DMS 273 (cell line): ENCODE measurements at regions not wholly inside any gene's neighbourhood (a gene's known extent, or its start where the extent isn't known, plus 50 kb on each side); places are given as distances from the start of the nearest gene placed in this dataset.

Experiments
- DNase-seq: peaks from one replicate; lab custom pipeline; 2025; ENCODE audit not compliant: unreplicated experiment; lab: John Stamatoyannopoulos, UW

- DNase-seq = no peak
Observed at GRCh38 chr15:70314688-70315087, 217.0 kb upstream of the TLE3 start.

- DNase-seq = no peak
Observed at GRCh38 chr15:70314018-70314354, 216.3 kb upstream of the TLE3 start.

- DNase-seq = no peak
Observed at GRCh38 chr15:70313099-70314017, 215.6 kb upstream of the TLE3 start.

- no peak for DNase-seq
Observed at GRCh38 chr15:70311821-70312220, 214.1 kb upstream of the TLE3 start.

GRCh38 chr15:70309716-70310115, 212.0 kb upstream of the TLE3 start:
- DNase-seq = no peak

- DNase-seq = no peak
Observed at GRCh38 chr15:70308735-70309434, 211.2 kb upstream of the TLE3 start.

- DNase-seq = no peak
Observed at GRCh38 chr15:70308011-70308734, 210.5 kb upstream of the TLE3 start.

- no peak for DNase-seq
Observed at GRCh38 chr15:70306582-70306981, 208.9 kb upstream of the TLE3 start.

GRCh38 chr15:70306081-70306480, 208.4 kb upstream of the TLE3 start:
- DNase-seq = no peak

GRCh38 chr15:70303981-70304380, 206.3 kb upstream of the TLE3 start:
- DNase-seq = no peak

- DNase-seq = no peak
Observed at GRCh38 chr15:70302360-70302759, 204.6 kb upstream of the TLE3 start.

GRCh38 chr15:70301396-70301795, 203.7 kb upstream of the TLE3 start:
- no peak for DNase-seq

GRCh38 chr15:70299931-70300869, 202.5 kb upstream of the TLE3 start:
- no peak for DNase-seq

- DNase-seq = no peak
Observed at GRCh38 chr15:70297465-70298058, 199.8 kb upstream of the TLE3 start.

- DNase-seq = no peak
Observed at GRCh38 chr15:70294731-70295305, 197.1 kb upstream of the TLE3 start.

- no peak for DNase-seq
Observed at GRCh38 chr15:70293591-70294470, 196.1 kb upstream of the TLE3 start.

GRCh38 chr15:70293138-70293537, 195.4 kb upstream of the TLE3 start:
- DNase-seq = no peak

- no peak for DNase-seq
Observed at GRCh38 chr15:70292076-70292760, 194.5 kb upstream of the TLE3 start.
